ENCODE measurements at regions not wholly inside any gene's neighbourhood (a gene's known extent, or its start where the extent isn't known, plus 50 kb on each side); places are given as distances from the start of the nearest gene placed in this dataset.

GRCh38 chr3:66152336-66152735 is 68.5 kb upstream of the SLC25A26 start:
- Histone ChIP-seq H3K27me3 (ENCODE audit: control insufficient read depth, insufficient read depth, low read length) (peaks cover 7% of the 10 kb centered on the region), H3K36me3 (ENCODE audit: control insufficient read depth, insufficient read depth, low read length) (no peaks in the 10 kb centered on the region), H3K4me1 (ENCODE audit: control insufficient read depth, insufficient read depth, low read length, poor library complexity, severe bottlenecking) (no peaks in the 10 kb centered on the region), H3K4me3 (ENCODE audit: low read depth, low read length) (no peak overlapping the region), H3K27ac (ENCODE audit: insufficient read depth, low read length, poor library complexity, severe bottlenecking) (no peak overlapping the region), H3K9me3 (ENCODE audit: control insufficient read depth in 2 of 2, low read length in 2 of 2) (no peaks in the 10 kb centered on the region)
- peaks cover 0 to 2% (median 0%) of the 10 kb centered on the region in 7 donors for H3K9me3 Mint-ChIP-seq
- DNase-seq: no peak
- peaks cover 6% of the 10 kb centered on the region for H3K27me3 Mint-ChIP-seq
- H3K36me3 Mint-ChIP-seq: no peaks in the 10 kb centered on the region
- H3K27ac Mint-ChIP-seq: no peak overlapping the region
- no peak for ATAC-seq (ENCODE audit: low read depth in 2 of 2)
- H3K4me1 Mint-ChIP-seq: no peaks in the 10 kb centered on the region
- H3K4me3 Mint-ChIP-seq: no peak overlapping the region

DNA sequence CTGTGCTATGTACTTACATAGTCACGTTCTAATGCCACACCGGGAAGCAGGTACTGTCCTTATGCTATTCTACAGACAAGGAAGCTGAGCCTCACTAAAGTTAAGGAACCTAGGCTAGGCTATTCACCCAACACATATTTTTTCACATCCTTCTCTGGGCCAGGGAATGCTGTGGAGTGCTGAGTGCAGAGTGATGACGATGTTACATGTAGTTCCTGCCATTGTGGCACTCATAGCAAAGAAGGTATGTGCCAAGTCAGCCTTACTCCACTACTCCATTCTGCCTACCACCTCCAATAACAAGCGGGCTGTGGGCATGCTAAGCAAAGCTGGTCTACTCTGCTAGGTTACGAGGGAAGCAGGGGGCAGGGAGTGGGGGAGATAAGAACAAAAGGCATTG is 69.8 kb upstream of the SLC25A26 start:
- peaks cover 0 to 2% (median 0%) of the 10 kb centered on the region in 7 donors for H3K9me3 Mint-ChIP-seq
- no peak overlapping the region for H3K4me3 ChIP-seq (ENCODE audit: low read depth, low read length)
- H3K36me3 Mint-ChIP-seq: no peaks in the 10 kb centered on the region
- no peak overlapping the region for H3K4me3 Mint-ChIP-seq
- H3K9me3 ChIP-seq (ENCODE audit: control insufficient read depth in 2 of 2, low read length in 2 of 2): no peaks in the 10 kb centered on the region
- no peaks in the 10 kb centered on the region for H3K4me1 ChIP-seq (ENCODE audit: control insufficient read depth, insufficient read depth, low read length, poor library complexity, severe bottlenecking)
- H3K4me1 Mint-ChIP-seq: no peaks in the 10 kb centered on the region
- no peak for ATAC-seq (ENCODE audit: low read depth in 2 of 2)
- peaks cover 6% of the 10 kb centered on the region for H3K27me3 Mint-ChIP-seq
- no peak for DNase-seq
- H3K27me3 ChIP-seq (ENCODE audit: control insufficient read depth, insufficient read depth, low read length): peaks cover 7% of the 10 kb centered on the region
- H3K27ac Mint-ChIP-seq: no peak overlapping the region
- H3K27ac ChIP-seq (ENCODE audit: insufficient read depth, low read length, poor library complexity, severe bottlenecking): no peak overlapping the region
- H3K36me3 ChIP-seq (ENCODE audit: control insufficient read depth, insufficient read depth, low read length): no peaks in the 10 kb centered on the region

- no peak overlapping the region for H3K27ac Mint-ChIP-seq
- H3K27me3 Mint-ChIP-seq: peaks cover 6% of the 10 kb centered on the region
- Histone ChIP-seq H3K9me3 (ENCODE audit: control insufficient read depth in 2 of 2, low read length in 2 of 2) (no peaks in the 10 kb centered on the region), H3K4me1 (ENCODE audit: control insufficient read depth, insufficient read depth, low read length, poor library complexity, severe bottlenecking) (no peaks in the 10 kb centered on the region), H3K36me3 (ENCODE audit: control insufficient read depth, insufficient read depth, low read length) (no peaks in the 10 kb centered on the region), H3K4me3 (ENCODE audit: low read depth, low read length) (no peak overlapping the region), H3K27ac (ENCODE audit: insufficient read depth, low read length, poor library complexity, severe bottlenecking) (no peak overlapping the region), H3K27me3 (ENCODE audit: control insufficient read depth, insufficient read depth, low read length) (peaks cover 7% of the 10 kb centered on the region)
- H3K9me3 Mint-ChIP-seq: no peaks in the 10 kb centered on the region
- no peak overlapping the region for H3K4me3 Mint-ChIP-seq
- DNase-seq (no peak), ATAC-seq (ENCODE audit: low read depth in 2 of 2) (no peak)
- no peaks in the 10 kb centered on the region for H3K36me3 Mint-ChIP-seq
- H3K4me1 Mint-ChIP-seq: no peaks in the 10 kb centered on the region
Observed at GRCh38 chr3:66149269-66149668, 71.5 kb upstream of the SLC25A26 start.

DNA sequence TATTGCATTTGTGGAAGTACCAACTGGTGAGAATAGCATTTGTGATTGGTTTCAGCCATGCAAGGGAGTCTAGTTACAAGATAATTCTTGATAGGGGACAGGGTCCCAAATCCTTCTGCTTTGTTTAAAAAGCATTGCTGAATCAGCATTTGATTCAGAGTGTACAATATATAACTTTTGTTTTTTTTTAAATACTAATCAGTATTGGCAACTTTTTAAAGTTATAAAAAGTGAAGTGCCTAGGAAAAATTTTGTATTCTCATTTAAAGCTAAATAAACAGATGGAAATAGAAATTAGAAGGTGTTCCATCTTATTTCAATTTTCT is 75.4 kb upstream of the SLC25A26 start:
- ATAC-seq (ENCODE audit: low read depth in 2 of 2) (no peak), DNase-seq (no peak)
- H3K27me3 ChIP-seq (ENCODE audit: control insufficient read depth, insufficient read depth, low read length): peaks cover 3% of the 10 kb centered on the region
- H3K4me1 Mint-ChIP-seq: no peaks in the 10 kb centered on the region
- no peaks in the 10 kb centered on the region for H3K9me3 ChIP-seq (ENCODE audit: control insufficient read depth in 2 of 2, low read length in 2 of 2)
- no peak overlapping the region for H3K4me3 Mint-ChIP-seq
- H3K27ac ChIP-seq (ENCODE audit: insufficient read depth, low read length, poor library complexity, severe bottlenecking): no peak overlapping the region
- H3K36me3 ChIP-seq (ENCODE audit: control insufficient read depth, insufficient read depth, low read length): no peaks in the 10 kb centered on the region
- H3K4me1 ChIP-seq (ENCODE audit: control insufficient read depth, insufficient read depth, low read length, poor library complexity, severe bottlenecking): no peaks in the 10 kb centered on the region
- H3K9me3 Mint-ChIP-seq: no peaks in the 10 kb centered on the region
- no peak overlapping the region for H3K4me3 ChIP-seq (ENCODE audit: low read depth, low read length)
- H3K27ac Mint-ChIP-seq: no peak overlapping the region
- H3K27me3 Mint-ChIP-seq: peaks cover 4% of the 10 kb centered on the region
- H3K36me3 Mint-ChIP-seq: no peaks in the 10 kb centered on the region

DNA sequence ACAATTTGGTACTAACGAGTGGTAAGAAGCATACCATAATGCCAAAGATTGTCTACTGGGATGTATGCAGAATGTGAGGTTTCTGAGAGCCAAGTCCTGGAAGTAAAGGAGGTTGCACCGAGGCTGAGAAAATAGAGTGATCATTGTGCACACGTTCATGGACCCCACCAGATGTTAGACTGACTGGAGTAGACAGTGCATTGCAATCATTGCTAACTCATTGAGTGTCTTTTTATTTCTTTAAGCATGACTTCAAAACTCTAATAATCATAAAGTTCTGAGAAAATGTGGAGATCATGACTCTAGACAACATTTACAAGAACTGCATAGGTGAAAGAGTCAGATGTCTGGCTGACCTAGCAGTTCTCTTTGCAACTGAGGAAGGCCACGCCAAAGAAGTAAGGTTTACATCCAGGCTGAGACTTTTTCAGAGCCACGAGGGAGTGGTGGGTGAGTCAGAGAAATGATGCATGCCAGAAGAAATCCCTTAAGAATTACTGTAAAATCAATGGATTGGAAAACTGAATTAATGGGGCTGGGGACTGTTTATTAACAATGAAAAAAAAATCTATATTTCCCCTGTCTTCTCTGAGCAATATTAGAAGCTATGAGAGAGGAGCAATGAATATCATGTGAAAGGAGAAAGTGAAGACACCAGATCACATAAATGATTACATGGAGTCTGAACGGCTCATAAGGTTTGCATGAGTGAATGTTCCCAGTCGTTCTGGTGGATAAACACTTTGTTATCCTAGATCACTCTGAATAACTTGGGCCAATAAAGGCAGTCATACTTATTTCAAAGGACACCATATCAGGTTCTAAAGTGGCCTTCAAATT is 76.0 kb upstream of the SLC25A26 start:
- Histone ChIP-seq H3K27me3 (ENCODE audit: control insufficient read depth, insufficient read depth, low read length) (peaks cover 6% of the 10 kb centered on the region), H3K4me3 (ENCODE audit: low read depth, low read length) (no peak overlapping the region), H3K9me3 (ENCODE audit: control insufficient read depth in 2 of 2, low read length in 2 of 2) (no peaks in the 10 kb centered on the region), H3K27ac (ENCODE audit: insufficient read depth, low read length, poor library complexity, severe bottlenecking) (no peak overlapping the region), H3K4me1 (ENCODE audit: control insufficient read depth, insufficient read depth, low read length, poor library complexity, severe bottlenecking) (no peaks in the 10 kb centered on the region), H3K36me3 (ENCODE audit: control insufficient read depth, insufficient read depth, low read length) (no peaks in the 10 kb centered on the region)
- no peak for DNase-seq
- Mint-ChIP-seq H3K27me3 (peaks cover 4% of the 10 kb centered on the region), H3K9me3 (no peaks in the 10 kb centered on the region), H3K4me1 (no peaks in the 10 kb centered on the region), H3K27ac (no peak overlapping the region), H3K4me3 (no peak overlapping the region), H3K36me3 (no peaks in the 10 kb centered on the region)
- ATAC-seq (ENCODE audit: low read depth in 2 of 2): no peak

- no peak overlapping the region for H3K27ac Mint-ChIP-seq
- no peak overlapping the region for H3K4me3 Mint-ChIP-seq
- no peak for DNase-seq
- no peaks in the 10 kb centered on the region for H3K36me3 Mint-ChIP-seq
- Histone ChIP-seq H3K27ac (ENCODE audit: insufficient read depth, low read length, poor library complexity, severe bottlenecking) (no peak overlapping the region), H3K36me3 (ENCODE audit: control insufficient read depth, insufficient read depth, low read length) (no peaks in the 10 kb centered on the region), H3K9me3 (ENCODE audit: control insufficient read depth in 2 of 2, low read length in 2 of 2) (no peaks in the 10 kb centered on the region), H3K4me1 (ENCODE audit: control insufficient read depth, insufficient read depth, low read length, poor library complexity, severe bottlenecking) (no peaks in the 10 kb centered on the region), H3K4me3 (ENCODE audit: low read depth, low read length) (no peak overlapping the region), H3K27me3 (ENCODE audit: control insufficient read depth, insufficient read depth, low read length) (peaks cover 6% of the 10 kb centered on the region)
- ATAC-seq (ENCODE audit: low read depth in 2 of 2): no peak
- no peaks in the 10 kb centered on the region for H3K4me1 Mint-ChIP-seq
- H3K27me3 Mint-ChIP-seq: peaks cover 4% of the 10 kb centered on the region
- no peaks in the 10 kb centered on the region for H3K9me3 Mint-ChIP-seq
Observed at GRCh38 chr3:66142079-66142478, 78.7 kb upstream of the SLC25A26 start.

GRCh38 chr3:66140743-66141372 is 79.9 kb upstream of the SLC25A26 start:
- Mint-ChIP-seq H3K4me3 (no peak overlapping the region), H3K4me1 (no peaks in the 10 kb centered on the region), H3K27ac (no peak overlapping the region), H3K36me3 (no peaks in the 10 kb centered on the region), H3K27me3 (peaks cover 4% of the 10 kb centered on the region), H3K9me3 (no peaks in the 10 kb centered on the region)
- no peaks in the 10 kb centered on the region for H3K36me3 ChIP-seq (ENCODE audit: control insufficient read depth, insufficient read depth, low read length)
- H3K27ac ChIP-seq (ENCODE audit: insufficient read depth, low read length, poor library complexity, severe bottlenecking): no peak overlapping the region
- H3K4me1 ChIP-seq (ENCODE audit: control insufficient read depth, insufficient read depth, low read length, poor library complexity, severe bottlenecking): no peaks in the 10 kb centered on the region
- H3K27me3 ChIP-seq (ENCODE audit: control insufficient read depth, insufficient read depth, low read length): peaks cover 6% of the 10 kb centered on the region
- H3K4me3 ChIP-seq (ENCODE audit: low read depth, low read length): no peak overlapping the region
- ATAC-seq (ENCODE audit: low read depth in 2 of 2): no peak
- no peaks in the 10 kb centered on the region for H3K9me3 ChIP-seq (ENCODE audit: control insufficient read depth in 2 of 2, low read length in 2 of 2)
- DNase-seq: no peak

- DNase-seq (no peak), ATAC-seq (ENCODE audit: low read depth in 2 of 2) (no peak)
- peaks cover 4% of the 10 kb centered on the region for H3K27me3 Mint-ChIP-seq
- H3K36me3 Mint-ChIP-seq: no peaks in the 10 kb centered on the region
- H3K9me3 Mint-ChIP-seq: no peaks in the 10 kb centered on the region
- H3K27me3 ChIP-seq (ENCODE audit: control insufficient read depth, insufficient read depth, low read length): peaks cover 6% of the 10 kb centered on the region
- H3K4me1 Mint-ChIP-seq: no peaks in the 10 kb centered on the region
- H3K27ac ChIP-seq (ENCODE audit: insufficient read depth, low read length, poor library complexity, severe bottlenecking): no peak overlapping the region
- H3K9me3 ChIP-seq (ENCODE audit: control insufficient read depth in 2 of 2, low read length in 2 of 2): no peaks in the 10 kb centered on the region
- H3K27ac Mint-ChIP-seq: no peak overlapping the region
- H3K4me3 ChIP-seq (ENCODE audit: low read depth, low read length): no peak overlapping the region
- H3K4me3 Mint-ChIP-seq: no peak overlapping the region
- H3K36me3 ChIP-seq (ENCODE audit: control insufficient read depth, insufficient read depth, low read length): no peaks in the 10 kb centered on the region
- no peaks in the 10 kb centered on the region for H3K4me1 ChIP-seq (ENCODE audit: control insufficient read depth, insufficient read depth, low read length, poor library complexity, severe bottlenecking)
Observed at GRCh38 chr3:66140106-66140505, 80.7 kb upstream of the SLC25A26 start.

Measured in CD4-positive, CD25-positive, alpha-beta regulatory T cell (primary cell).